Ammon's horn (tissue), 1 donor: ENCODE measurements at regions not wholly inside any gene's neighbourhood (a gene's known extent, or its start where the extent isn't known, plus 50 kb on each side); places are given as distances from the start of the nearest gene placed in this dataset.

Experiments
- DNase-seq: peaks from one replicate; pipeline ENCODE4 v3.0.0-alpha.2; 2016; ENCODE audit warnings: low spot score

DNA sequence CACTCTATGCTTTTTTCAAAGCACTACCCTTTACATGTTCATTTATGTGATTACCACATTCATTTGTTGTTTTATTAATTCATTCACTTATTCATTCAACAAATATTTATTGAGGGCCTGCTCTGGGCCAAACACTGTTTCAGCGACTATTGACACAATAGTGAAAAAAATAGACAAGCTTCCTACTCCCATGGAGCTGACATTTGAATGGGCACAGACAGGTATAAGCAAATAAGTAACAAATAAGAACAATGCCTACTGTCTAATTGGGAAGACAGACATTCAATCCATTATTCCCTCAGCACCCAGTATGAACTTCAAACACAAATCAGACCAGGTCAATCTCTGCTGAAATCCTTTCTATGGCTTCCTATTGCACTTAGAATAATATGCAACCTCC lies 156.9 kb upstream of the NR3C1 start:
- no peak for DNase-seq

GRCh38 chr5:143559586-143560109 lies 156.2 kb upstream of the NR3C1 start:
- no peak for DNase-seq

DNA sequence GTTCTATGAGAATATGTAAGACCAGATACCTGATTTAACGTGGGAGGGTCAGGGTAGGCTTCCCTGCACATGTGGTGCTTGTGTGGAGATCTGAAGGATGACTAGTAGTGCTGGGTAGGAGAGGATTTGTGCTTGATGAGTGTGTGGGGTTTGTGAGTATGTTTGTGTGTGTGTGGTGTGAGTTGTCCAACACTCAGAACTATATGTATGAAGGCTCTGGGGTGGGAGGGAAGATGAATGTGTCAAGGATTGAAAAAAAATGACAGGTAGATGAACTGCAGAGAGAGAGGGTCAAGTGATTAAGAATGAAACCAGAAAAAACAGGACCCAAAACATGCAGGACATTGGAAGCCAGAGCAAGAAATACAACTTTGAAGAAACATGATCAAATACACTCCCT lies 154.6 kb upstream of the NR3C1 start:
- no peak for DNase-seq

DNA sequence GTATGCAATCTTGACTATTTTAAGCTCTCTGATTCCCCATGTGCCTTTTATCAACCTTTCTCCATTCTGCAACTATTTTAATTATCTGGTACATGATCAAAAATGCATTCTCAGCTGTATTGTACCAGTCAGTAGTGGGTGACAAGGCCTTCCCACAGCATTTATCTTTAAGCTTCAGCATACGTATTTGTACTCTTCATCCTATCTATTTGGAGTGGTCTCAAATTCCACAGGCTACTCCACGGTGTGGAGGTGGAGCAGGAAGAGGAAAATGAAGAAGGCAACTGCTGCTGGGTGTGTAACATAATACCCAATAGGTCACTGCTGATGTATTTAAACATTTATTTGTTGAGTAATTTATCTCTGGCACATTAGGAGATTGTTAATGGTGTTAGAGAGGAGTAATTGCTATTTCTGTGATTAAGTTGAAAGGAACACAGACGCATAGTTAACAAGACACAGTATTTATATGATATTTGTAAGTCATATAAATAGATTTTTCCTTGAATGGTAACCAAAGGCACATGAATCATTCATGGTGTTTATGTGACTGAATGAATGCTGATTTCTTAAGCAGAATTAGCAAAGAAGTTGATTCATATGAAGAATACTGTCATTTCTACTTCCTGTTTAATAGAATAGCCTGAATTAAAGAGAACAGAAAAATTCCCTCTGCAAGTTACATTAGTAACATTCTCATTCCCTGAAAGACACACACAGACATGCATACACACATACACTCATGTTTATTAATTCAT lies 153.8 kb upstream of the NR3C1 start:
- no peak for DNase-seq

DNA sequence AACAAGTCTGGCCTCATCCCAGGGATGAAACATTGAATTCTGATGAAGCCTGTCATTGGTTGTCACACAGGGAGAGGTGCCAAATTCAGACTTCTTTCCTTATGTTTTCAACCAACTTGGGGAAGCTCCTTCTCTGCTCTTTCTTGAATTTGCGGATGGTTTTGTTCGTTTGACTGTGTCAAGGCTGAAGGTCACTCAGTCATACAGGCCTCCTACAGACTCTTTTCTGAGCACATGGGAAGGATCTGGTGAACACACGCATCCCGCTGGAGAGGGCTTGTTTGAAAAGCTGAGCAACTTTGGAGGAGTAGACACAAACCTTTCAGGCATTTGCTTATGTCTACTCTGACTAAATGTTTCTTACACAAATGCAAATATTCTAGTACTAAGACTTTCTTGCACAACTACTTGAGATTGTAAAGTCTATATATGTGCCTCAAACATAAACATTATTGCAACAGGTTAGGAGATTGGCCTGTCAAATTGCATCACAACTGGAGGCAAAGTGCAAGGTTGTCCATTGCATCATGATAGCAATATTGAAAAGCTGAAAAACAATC lies 151.5 kb upstream of the NR3C1 start:
- no peak for DNase-seq

DNA sequence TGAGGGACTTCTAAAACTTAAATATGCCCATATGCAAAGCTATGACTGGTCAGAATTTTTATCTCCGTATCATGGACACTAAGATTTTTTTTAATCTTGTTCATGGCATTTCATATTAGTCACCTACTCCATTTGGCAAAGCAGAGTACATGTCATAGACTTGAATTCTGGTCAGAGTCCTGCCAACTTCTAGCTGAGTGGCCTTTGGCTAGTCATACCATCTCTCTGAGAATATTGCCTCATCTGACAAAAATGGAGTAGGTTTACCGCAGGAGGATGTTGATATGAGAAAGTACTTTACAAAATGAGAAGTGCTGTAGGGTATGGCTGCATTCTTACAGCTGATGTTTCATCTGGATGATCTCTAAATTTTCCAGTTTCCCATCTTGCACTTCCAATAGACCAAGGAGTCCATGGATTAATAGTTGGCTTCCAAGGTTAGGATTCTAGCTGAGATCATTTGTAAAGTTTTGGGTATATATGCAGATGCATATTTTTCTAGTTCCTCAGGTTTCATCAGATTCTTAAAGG lies 150.8 kb upstream of the NR3C1 start:
- DNase-seq: no peak

GRCh38 chr5:143552680-143553079 lies 149.2 kb upstream of the NR3C1 start:
- DNase-seq: no peak

- DNase-seq: no peak
Measured at GRCh38 chr5:143551820-143552251, 148.3 kb upstream of the NR3C1 start.

DNA sequence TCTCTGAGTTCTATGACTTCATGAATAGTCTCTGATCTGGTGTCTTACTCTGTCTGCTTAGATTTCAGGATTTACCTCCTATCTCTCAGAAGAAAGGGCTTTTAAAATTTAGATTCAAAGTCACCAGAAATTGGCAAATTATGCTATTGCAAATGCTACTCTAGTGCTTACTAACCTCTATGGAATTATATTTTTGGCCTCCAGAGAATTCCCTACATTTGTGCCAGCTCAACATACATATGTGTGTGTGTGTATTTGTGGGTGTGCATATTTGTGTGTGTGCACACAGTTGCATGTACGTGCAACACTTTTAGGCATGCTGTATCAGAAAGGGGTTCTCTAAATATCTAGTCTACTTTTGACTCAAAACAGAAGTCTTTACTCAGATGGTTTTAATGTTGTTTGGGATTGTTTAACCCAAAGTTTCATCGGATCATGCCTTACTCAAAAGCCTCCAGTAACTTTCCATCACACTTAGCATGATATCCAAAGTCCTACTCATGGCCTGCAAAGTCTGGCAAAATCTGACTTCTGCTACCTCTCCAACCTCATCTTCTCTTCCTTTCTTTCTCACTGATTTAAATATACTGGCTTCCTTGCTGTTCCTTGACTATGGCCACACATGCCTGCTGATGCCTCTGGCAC lies 147.6 kb upstream of the NR3C1 start:
- DNase-seq: no peak

- DNase-seq: no peak
Measured at GRCh38 chr5:143547342-143547741, 143.9 kb upstream of the NR3C1 start.

GRCh38 chr5:143546394-143546793 lies 142.9 kb upstream of the NR3C1 start:
- DNase-seq: no peak

- DNase-seq: no peak
Measured at GRCh38 chr5:143544606-143545005, 141.1 kb upstream of the NR3C1 start.

DNA sequence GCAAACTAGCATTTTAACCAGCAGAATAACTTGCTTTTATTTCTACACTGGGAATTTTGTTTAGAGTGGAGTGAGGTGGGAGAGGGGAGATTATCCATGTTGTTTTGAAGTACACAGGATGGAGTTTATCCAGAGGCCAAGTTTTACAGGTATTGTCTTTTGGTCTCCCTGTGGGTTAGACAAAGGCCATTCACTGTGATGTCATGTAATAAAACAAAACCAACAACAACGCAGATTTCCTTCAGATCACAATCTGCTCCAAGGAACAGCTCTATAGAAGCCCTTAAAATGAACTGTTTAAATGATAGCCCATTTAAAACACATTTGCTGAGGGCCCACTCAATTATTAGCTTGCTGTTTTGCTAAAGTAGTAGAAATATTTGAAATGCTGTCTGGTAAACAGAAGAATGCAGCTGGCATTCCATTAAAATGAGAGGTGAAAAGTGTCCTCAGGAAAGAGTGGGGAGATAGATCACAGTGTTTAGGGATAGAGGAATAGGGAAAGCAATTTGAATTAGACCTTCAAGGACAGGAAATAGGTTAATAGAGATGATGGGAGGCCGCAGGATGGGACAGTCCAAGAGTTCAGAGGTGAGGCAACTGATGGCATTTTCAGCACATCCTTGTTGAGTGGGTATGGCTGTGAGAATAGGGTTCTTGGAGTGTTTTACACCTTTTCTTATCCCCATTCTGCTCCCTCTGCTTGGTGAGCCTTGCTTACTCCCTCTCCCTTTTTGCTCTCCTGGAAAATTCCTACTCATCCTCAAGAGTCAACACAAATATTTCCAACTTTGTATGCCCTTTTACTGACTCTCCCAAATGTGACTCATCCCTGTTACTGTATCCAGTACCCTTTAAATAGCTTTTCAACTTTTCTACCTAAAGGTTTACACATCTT lies 140.1 kb upstream of the NR3C1 start:
- DNase-seq: no peak

DNA sequence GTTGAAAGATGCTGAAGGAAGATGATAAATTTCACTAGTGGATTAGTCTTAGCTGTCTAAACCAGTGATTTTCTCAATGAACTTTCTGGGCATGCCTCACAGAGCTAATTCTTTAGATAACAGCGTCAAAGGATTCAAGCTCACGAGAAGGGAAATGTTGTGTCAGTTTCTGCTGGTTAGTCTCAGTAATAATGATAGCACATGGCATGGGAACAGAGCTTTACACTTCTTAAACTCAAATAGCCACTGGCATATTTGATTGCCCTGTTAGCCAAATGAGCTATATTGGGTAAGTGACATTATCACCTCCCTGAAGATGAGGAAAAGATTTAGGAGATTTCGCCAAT lies 139.3 kb upstream of the NR3C1 start:
- no peak for DNase-seq

DNA sequence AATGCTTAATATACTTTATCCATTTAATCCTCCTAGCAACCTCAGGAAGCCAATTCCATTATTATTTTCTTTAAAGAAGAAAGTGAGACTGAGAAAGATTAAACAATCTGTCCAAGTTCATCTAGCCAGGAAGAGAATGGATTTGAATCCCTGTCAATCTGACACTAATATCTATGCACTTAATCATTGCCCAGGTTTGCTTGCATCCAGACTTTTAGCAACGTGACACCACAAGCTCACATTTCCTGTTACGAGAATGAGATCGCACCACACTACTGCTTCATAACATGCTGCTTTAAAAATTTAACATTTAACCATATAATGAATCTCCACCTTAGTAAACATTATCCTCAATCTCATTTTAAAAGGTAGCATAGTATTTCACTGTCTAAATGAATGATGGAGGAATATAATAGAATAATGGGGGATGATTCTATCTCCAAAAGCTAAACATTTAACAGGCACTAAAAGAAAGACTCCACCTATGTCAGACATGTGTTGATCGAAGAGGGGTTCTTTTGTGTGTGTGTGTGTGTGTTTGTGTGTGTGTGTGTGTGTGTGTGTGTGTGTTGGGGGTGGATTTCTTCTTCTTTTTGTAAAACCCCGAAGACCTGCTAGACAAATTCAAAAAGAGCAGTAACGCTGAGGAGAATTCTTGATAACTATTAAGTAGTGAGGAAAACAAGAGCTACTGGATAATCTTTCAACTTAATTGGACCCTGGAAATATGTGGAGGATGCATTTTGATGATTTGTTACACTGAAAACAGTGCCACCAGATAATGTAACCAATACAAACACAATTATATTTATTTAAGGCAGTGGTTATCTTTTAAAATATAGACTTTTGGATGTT lies 138.7 kb upstream of the NR3C1 start:
- DNase-seq: no peak

GRCh38 chr5:143539742-143540141 lies 136.3 kb upstream of the NR3C1 start:
- DNase-seq: no peak

GRCh38 chr5:143537056-143537455 lies 133.6 kb upstream of the NR3C1 start:
- no peak for DNase-seq

GRCh38 chr5:143536364-143536763 lies 132.9 kb upstream of the NR3C1 start:
- DNase-seq: no peak

DNA sequence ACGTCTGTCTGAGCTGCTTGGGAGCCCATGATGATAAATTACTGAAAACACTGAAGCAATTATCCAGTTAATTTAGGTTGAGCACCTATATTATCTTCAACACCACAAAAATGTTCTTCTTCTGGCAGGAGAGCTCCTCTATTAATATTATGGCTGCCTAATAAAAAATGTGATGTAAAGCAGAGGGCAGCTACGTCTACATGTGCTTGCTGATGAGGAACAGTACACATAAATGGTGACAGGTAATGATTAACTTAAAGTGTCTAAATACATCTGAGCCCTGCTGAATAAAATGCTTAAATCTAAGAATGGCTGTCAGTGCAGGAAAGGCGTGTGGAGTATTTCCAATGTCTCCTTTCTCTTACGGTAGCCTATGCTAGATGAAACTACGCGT lies 131.3 kb upstream of the NR3C1 start:
- no peak for DNase-seq

- no peak for DNase-seq
Measured at GRCh38 chr5:143533978-143534760, 130.7 kb upstream of the NR3C1 start.
